Panc1 (cell line): ENCODE measurements at regions not wholly inside any gene's neighbourhood (a gene's known extent, or its start where the extent isn't known, plus 50 kb on each side); places are given as distances from the start of the nearest gene placed in this dataset.

ENCODE experiments used
- ATAC-seq: fragments of 200-7000 bp; cut with Tn5 transposase; 2 replicates; pipeline ENCODE4 v1.9.1; 2020; ENCODE audit warnings: mild to moderate bottlenecking, moderate library complexity
- BruUV-seq: library from RNA; stranded (reverse); fragments of 400-500 nt; replicated peaks from 2 replicates; lab custom pipeline; 2021; lab: Mats Ljungman, UMichigan
- CTCF ChIA-PET: fragments of 300-600 bp; sonication (Branson Sonifier 250); formaldehyde crosslinking; loops from one replicate; lab custom pipeline; 2022; ENCODE audit warnings: antibody characterized with exemption; lab: Charles Lee
- POLR2A ChIA-PET: fragments of 300-600 bp; sonication (Branson Sonifier 250); formaldehyde crosslinking; loops from one replicate; lab custom pipeline; 2022; ENCODE audit warnings: antibody characterized with exemption; lab: Charles Lee
- DNase-seq: peaks from one replicate; pipeline ENCODE4 v3.0.0-alpha.2; 2010; ENCODE audit warnings: low read depth, low spot score
- H3K27ac ChIP-seq: 2 replicates; pipeline ENCODE4 v1.5.1; 2011; ENCODE audit warnings: mild to moderate bottlenecking, low read length, inconsistent platforms
- H3K27me3 ChIP-seq: fragments of 200-500 bp; sonication (Bioruptor generic); 2 replicates; pipeline ENCODE4 v1.6.0; 2014; ENCODE audit warnings: low read length, inconsistent platforms; ENCODE audit not compliant: control insufficient read depth, insufficient read depth
- H3K36me3 ChIP-seq: fragments of 200-500 bp; sonication (Bioruptor generic); 2 replicates; pipeline ENCODE4 v1.5.1; 2014; ENCODE audit warnings: inconsistent platforms, mild to moderate bottlenecking, low read length, moderate library complexity; ENCODE audit not compliant: control insufficient read depth, insufficient read depth
- H3K4me1 ChIP-seq: 2 replicates; pipeline ENCODE4 v1.5.1; 2011; ENCODE audit warnings: inconsistent platforms, mild to moderate bottlenecking, low read length, moderate library complexity; ENCODE audit not compliant: control insufficient read depth, insufficient read depth
- H3K4me3 ChIP-seq, 2 experiments: 2 replicates each; pipeline ENCODE4 v1.5.1; 2011 to 2012; ENCODE audit warnings: low read depth in 2 of 2, low read length in 2 of 2, mild to moderate bottlenecking in 2 of 2, inconsistent platforms in 1 of 2, moderate library complexity in 1 of 2
- H3K9me3 ChIP-seq: fragments of 200-500 bp; sonication (Bioruptor generic); 2 replicates; pipeline ENCODE4 v1.5.1; 2014; ENCODE audit warnings: low read depth, mild to moderate bottlenecking, inconsistent platforms, low read length, moderate library complexity; ENCODE audit not compliant: control insufficient read depth, insufficient read depth
- POLR2AphosphoS5 ChIP-seq: IDR thresholded peaks from 2 replicates; pipeline ENCODE4 v1.6.1; 2012; ENCODE audit warnings: mild to moderate bottlenecking, low read depth, low read length, moderate library complexity
- SIN3A ChIP-seq: IDR thresholded peaks from 2 replicates; pipeline ENCODE4 v1.6.1; 2012; ENCODE audit warnings: low read depth, mild to moderate bottlenecking, low read length, moderate library complexity, borderline replicate concordance; ENCODE audit not compliant: insufficient read depth
- TCF7L2 ChIP-seq: IDR thresholded peaks from 2 replicates; pipeline ENCODE4 v1.6.1; 2011; ENCODE audit warnings: mild to moderate bottlenecking, low read depth, low read length, inconsistent platforms
- in situ Hi-C: cut with HindIII; loops from 2 replicates; pipeline ENCODE4 v1.10.0; 2016; ENCODE audit warnings: low sequenced_read_pairs, low pct_unique_long_range_greater_than_20kb
- intact Hi-C: fragments of 100-400 bp; cut with micrococcal nuclease; formaldehyde crosslinking; loops from one replicate; pipeline ENCODE4 v1.10.0; 2022; ENCODE audit not compliant: unreplicated experiment
- TF ChIP-seq, protein P1 (sequence below), 2 experiments: IDR thresholded peaks; 2 replicates each; pipeline ENCODE4 v1.6.1; 2011 to 2012; ENCODE audit warnings: low read depth in 2 of 2, control low read depth in 1 of 2, low read length in 1 of 2, mild to moderate bottlenecking in 1 of 2, moderate library complexity in 1 of 2; ENCODE audit not compliant: insufficient read depth in 1 of 2
- TF ChIP-seq, protein P2 (sequence below): fragments of 450-650 bp; IDR thresholded peaks from 2 replicates; pipeline ENCODE4 v1.5.1; 2017; ENCODE audit warnings: mild to moderate bottlenecking

- no peak for DNase-seq
- no peak for ATAC-seq
- TF ChIP-seq, protein P1, sequence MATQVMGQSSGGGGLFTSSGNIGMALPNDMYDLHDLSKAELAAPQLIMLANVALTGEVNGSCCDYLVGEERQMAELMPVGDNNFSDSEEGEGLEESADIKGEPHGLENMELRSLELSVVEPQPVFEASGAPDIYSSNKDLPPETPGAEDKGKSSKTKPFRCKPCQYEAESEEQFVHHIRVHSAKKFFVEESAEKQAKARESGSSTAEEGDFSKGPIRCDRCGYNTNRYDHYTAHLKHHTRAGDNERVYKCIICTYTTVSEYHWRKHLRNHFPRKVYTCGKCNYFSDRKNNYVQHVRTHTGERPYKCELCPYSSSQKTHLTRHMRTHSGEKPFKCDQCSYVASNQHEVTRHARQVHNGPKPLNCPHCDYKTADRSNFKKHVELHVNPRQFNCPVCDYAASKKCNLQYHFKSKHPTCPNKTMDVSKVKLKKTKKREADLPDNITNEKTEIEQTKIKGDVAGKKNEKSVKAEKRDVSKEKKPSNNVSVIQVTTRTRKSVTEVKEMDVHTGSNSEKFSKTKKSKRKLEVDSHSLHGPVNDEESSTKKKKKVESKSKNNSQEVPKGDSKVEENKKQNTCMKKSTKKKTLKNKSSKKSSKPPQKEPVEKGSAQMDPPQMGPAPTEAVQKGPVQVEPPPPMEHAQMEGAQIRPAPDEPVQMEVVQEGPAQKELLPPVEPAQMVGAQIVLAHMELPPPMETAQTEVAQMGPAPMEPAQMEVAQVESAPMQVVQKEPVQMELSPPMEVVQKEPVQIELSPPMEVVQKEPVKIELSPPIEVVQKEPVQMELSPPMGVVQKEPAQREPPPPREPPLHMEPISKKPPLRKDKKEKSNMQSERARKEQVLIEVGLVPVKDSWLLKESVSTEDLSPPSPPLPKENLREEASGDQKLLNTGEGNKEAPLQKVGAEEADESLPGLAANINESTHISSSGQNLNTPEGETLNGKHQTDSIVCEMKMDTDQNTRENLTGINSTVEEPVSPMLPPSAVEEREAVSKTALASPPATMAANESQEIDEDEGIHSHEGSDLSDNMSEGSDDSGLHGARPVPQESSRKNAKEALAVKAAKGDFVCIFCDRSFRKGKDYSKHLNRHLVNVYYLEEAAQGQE (IDR thresholded peaks at IDR 0.05; ENCODE audit: insufficient read depth in 1 of 2, low read depth in 2 of 2, low read length in 1 of 2): no peak
- TF ChIP-seq, protein P2, sequence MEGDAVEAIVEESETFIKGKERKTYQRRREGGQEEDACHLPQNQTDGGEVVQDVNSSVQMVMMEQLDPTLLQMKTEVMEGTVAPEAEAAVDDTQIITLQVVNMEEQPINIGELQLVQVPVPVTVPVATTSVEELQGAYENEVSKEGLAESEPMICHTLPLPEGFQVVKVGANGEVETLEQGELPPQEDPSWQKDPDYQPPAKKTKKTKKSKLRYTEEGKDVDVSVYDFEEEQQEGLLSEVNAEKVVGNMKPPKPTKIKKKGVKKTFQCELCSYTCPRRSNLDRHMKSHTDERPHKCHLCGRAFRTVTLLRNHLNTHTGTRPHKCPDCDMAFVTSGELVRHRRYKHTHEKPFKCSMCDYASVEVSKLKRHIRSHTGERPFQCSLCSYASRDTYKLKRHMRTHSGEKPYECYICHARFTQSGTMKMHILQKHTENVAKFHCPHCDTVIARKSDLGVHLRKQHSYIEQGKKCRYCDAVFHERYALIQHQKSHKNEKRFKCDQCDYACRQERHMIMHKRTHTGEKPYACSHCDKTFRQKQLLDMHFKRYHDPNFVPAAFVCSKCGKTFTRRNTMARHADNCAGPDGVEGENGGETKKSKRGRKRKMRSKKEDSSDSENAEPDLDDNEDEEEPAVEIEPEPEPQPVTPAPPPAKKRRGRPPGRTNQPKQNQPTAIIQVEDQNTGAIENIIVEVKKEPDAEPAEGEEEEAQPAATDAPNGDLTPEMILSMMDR: no peak
- TF ChIP-seq SIN3A (no peak), TCF7L2 (no peak), POLR2AphosphoS5 (no peak)
- CTCF ChIA-PET: no interaction called here
- POLR2A ChIA-PET: no interaction called here
- Histone ChIP-seq H3K27me3 (no peaks in the 10 kb centered on the region), H3K9me3 (no peaks in the 10 kb centered on the region), H3K4me1 (no peaks in the 10 kb centered on the region), H3K27ac (no peak overlapping the region), H3K36me3 (no peaks in the 10 kb centered on the region), H3K4me3 (no peak overlapping the region)
- in situ Hi-C loops (no loop called here), intact Hi-C loops (no loop called here)
- BruUV-seq: no TSS peak
Measured at GRCh38 chr5:179435181-179435580, 89.9 kb upstream of the ADAMTS2 start.

GRCh38 chr5:179432547-179432946 lies 87.3 kb upstream of the ADAMTS2 start:
- CTCF ChIA-PET: no interaction called here
- no peak for ATAC-seq

More at GRCh38 chr5:179432547-179432946, 87.3 kb upstream of the ADAMTS2 start:
- TF ChIP-seq POLR2AphosphoS5 (no peak), SIN3A (no peak), TCF7L2 (no peak)
- TF ChIP-seq, protein P1 (IDR thresholded peaks at IDR 0.05; ENCODE audit: insufficient read depth in 1 of 2, low read depth in 2 of 2, low read length in 1 of 2): no peak
- TF ChIP-seq, protein P2: no peak
- in situ Hi-C loops (no loop called here), intact Hi-C loops (no loop called here)
- no peaks in the 10 kb centered on the region for H3K36me3 ChIP-seq
- no peak for DNase-seq
- BruUV-seq: no TSS peak
- H3K4me1 ChIP-seq: no peaks in the 10 kb centered on the region
- no peak overlapping the region for H3K27ac ChIP-seq
- no peak overlapping the region for H3K4me3 ChIP-seq
- H3K27me3 ChIP-seq: no peaks in the 10 kb centered on the region
- POLR2A ChIA-PET: no interaction called here
- no peaks in the 10 kb centered on the region for H3K9me3 ChIP-seq
